Thyroid gland (tissue), 4 donors: ENCODE measurements at regions not wholly inside any gene's neighbourhood (a gene's known extent, or its start where the extent isn't known, plus 50 kb on each side); places are given as distances from the start of the nearest gene placed in this dataset.

Experiments
- CTCF ChIP-seq, 6 experiments: fragments of 200-600 bp in 3 of 6; fragments of 450-650 bp in 3 of 6; sonication (generic) in 3 of 6; IDR thresholded peaks; one replicate each; pipeline ENCODE4 v1.5.1; 2016 to 2019; ENCODE audit warnings: antibody characterized with exemption in 6 of 6, mild to moderate bottlenecking in 2 of 6, inconsistent platforms in 1 of 6, moderate library complexity in 1 of 6
- POLR2A ChIP-seq, 2 donors: fragments of 450-650 bp; IDR thresholded peaks; one replicate each; pipeline ENCODE4 v1.6.1; 2017; ENCODE audit warnings: antibody characterized with exemption in 2 of 2, mild to moderate bottlenecking in 2 of 2, moderate library complexity in 1 of 2

DNA sequence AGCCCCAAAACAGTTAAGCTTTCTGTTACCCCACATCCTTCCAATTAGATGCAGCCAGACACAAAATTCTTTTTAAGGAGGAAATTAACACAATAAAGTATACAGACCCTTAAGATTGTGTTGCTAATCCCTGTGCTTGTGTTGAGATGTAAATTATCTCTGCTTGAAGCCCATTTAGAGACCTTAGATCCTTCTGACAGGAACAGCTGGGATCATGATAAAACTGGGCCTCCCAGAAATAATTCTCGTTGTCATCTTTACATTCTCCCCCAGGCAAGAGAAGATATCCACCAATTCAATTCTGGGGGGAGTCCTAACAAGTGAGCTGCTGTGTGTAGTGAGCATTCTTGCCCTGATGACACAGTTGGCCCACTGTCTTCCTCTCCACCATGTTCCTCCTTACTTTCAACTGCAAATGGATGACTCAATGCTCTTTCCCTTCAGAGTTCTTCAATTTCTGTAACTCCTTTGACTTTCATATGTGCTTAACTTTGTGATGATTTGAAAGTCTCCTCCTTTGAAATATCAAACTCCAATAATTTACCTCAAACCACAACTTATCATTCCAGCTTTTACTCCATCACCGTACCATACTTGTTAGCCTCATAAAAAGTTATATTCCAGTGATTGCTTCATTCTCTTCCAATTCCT lies 186.6 kb downstream of the RAP2B start:
- TF ChIP-seq CTCF (IDR thresholded peaks at IDR 0.05) (no peak), POLR2A (IDR thresholded peaks at IDR 0.05) (no peak)
